IMR-90 (cell line): ENCODE measurements at regions not wholly inside any gene's neighbourhood (a gene's known extent, or its start where the extent isn't known, plus 50 kb on each side); places are given as distances from the start of the nearest gene placed in this dataset.

Experiments
- CTCF ChIP-seq: conservative IDR thresholded peaks from 2 replicates; pipeline ENCODE4 v1.5.1; 2012; ENCODE audit warnings: mild to moderate bottlenecking, low read depth, low read length, improper control_type of control experiment
- POLR2A ChIP-seq: IDR thresholded peaks from 2 replicates; pipeline ENCODE4 v1.6.1; 2012; ENCODE audit warnings: mild to moderate bottlenecking, low read depth, low read length
- SMC3 ChIP-seq: fragments of 150-350 bp; IDR thresholded peaks from 2 replicates; pipeline ENCODE4 v1.6.1; 2016; ENCODE audit warnings: low read depth, mild to moderate bottlenecking, antibody characterized with exemption, low read length, moderate library complexity

- TF ChIP-seq CTCF: no peak
- no peak for TF ChIP-seq POLR2A
- no peak for TF ChIP-seq SMC3
These were observed 479.6 kb downstream of the TMEM135 start for GRCh38 chr11:87517351-87517750.
